ENCODE measurements at regions not wholly inside any gene's neighbourhood (a gene's known extent, or its start where the extent isn't known, plus 50 kb on each side); places are given as distances from the start of the nearest gene placed in this dataset.

DNA sequence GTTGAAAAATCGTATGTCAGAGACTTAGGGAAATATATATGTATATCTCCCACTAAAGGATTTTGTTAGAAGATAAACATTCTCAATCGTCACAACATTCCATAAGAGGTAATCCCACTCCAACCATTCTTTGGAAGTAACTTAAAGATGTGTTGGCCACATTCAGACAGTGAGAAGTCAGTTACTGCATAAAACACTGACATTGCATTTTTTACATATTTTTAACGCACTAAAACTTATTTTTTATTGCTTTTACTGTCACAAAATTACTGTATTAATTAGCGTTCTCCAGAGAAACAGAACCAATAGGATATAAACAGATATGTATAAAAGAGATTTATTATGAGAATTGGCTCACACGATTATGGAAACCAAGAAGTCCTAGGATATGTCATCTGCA, 74.3 kb upstream of the VGLL2 start:
- H3K9me3 ChIP-seq = no peaks in the 10 kb centered on the region
- no peak for DNase-seq
- TF ChIP-seq EP300 (IDR thresholded peaks at IDR 0.05) (no peak), POLR2AphosphoS5 (IDR thresholded peaks at IDR 0.05) (no peak), POLR2A (IDR thresholded peaks at IDR 0.05) (no peak)
- TF ChIP-seq, protein P1, sequence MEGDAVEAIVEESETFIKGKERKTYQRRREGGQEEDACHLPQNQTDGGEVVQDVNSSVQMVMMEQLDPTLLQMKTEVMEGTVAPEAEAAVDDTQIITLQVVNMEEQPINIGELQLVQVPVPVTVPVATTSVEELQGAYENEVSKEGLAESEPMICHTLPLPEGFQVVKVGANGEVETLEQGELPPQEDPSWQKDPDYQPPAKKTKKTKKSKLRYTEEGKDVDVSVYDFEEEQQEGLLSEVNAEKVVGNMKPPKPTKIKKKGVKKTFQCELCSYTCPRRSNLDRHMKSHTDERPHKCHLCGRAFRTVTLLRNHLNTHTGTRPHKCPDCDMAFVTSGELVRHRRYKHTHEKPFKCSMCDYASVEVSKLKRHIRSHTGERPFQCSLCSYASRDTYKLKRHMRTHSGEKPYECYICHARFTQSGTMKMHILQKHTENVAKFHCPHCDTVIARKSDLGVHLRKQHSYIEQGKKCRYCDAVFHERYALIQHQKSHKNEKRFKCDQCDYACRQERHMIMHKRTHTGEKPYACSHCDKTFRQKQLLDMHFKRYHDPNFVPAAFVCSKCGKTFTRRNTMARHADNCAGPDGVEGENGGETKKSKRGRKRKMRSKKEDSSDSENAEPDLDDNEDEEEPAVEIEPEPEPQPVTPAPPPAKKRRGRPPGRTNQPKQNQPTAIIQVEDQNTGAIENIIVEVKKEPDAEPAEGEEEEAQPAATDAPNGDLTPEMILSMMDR (IDR thresholded peaks at IDR 0.05) = no peak
- H3K4me1 ChIP-seq = no peaks in the 10 kb centered on the region
- no peak overlapping the region for H3K4me3 ChIP-seq
- 74 to 78% methylated on average over 5 of the region's 5 CpGs for WGBS, 2 donors
- no peak for ATAC-seq (ENCODE audit: low FRiP score in 2 of 2)
- no peaks in the 10 kb centered on the region for H3K36me3 ChIP-seq
- H3K27ac ChIP-seq = no peak overlapping the region
- H3K27me3 ChIP-seq = no peaks in the 10 kb centered on the region

DNA sequence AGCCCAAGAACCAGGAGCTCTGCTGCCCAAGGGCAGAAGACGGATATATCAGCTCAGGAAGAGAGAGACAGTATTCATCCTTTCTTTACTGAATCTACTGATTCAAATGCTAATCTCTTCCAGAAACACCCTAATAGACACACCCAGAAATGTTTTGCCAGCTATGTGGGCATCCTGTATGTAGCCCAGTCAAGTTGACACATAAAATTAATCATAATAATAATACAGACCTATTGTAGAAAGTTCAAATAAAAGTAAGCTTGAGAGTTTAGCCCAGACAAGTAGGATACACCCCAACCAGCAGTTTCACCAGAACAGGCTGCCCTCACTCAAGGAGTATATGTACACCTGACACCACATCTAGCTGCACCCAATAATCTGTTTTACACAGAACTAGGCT, 73.9 kb upstream of the VGLL2 start:
- ATAC-seq (ENCODE audit: low FRiP score in 2 of 2) (no peak), DNase-seq (no peak)
- Histone ChIP-seq H3K4me3 (no peak overlapping the region), H3K4me1 (no peaks in the 10 kb centered on the region), H3K27ac (no peak overlapping the region), H3K27me3 (no peaks in the 10 kb centered on the region), H3K36me3 (no peaks in the 10 kb centered on the region), H3K9me3 (no peaks in the 10 kb centered on the region)
- TF ChIP-seq POLR2AphosphoS5 (IDR thresholded peaks at IDR 0.05) = no peak
- TF ChIP-seq EP300 (IDR thresholded peaks at IDR 0.05) = no peak
- no peak for TF ChIP-seq POLR2A (IDR thresholded peaks at IDR 0.05)
- TF ChIP-seq, protein P1 (IDR thresholded peaks at IDR 0.05) = no peak
- 93 to 97% methylated on average over 1 of the region's 1 CpG for WGBS, 2 donors

DNA sequence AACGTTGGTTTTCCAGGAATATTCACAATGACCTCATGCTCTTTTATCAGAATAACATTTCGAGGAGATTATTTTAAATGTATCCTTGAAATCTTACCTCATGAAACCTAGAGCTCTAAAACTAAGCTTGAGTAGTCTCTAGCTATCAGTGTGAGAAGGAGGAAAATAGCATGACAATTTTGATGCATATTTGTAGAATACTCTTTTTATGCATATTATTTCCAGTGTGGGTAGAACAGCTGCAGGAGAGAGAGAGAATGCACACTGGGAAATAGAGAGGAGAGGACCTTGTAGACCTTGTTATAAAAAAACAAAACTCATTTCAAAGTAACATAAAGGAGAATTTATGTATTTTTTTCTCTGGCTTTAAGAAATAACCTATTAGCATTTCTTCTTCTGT, 71.1 kb upstream of the VGLL2 start:
- ATAC-seq (ENCODE audit: low FRiP score in 2 of 2) (no peak), DNase-seq (no peak)
- H3K27ac ChIP-seq = no peak overlapping the region
- no peaks in the 10 kb centered on the region for H3K9me3 ChIP-seq
- H3K36me3 ChIP-seq = no peaks in the 10 kb centered on the region
- H3K27me3 ChIP-seq = no peaks in the 10 kb centered on the region
- 59 to 67% methylated on average over 2 of the region's 2 CpGs for WGBS, 2 donors
- H3K4me1 ChIP-seq = no peaks in the 10 kb centered on the region
- no peak overlapping the region for H3K4me3 ChIP-seq
- TF ChIP-seq POLR2A (IDR thresholded peaks at IDR 0.05) (no peak), POLR2AphosphoS5 (IDR thresholded peaks at IDR 0.05) (no peak), EP300 (IDR thresholded peaks at IDR 0.05) (no peak)
- TF ChIP-seq, protein P1 (IDR thresholded peaks at IDR 0.05) = no peak

DNA sequence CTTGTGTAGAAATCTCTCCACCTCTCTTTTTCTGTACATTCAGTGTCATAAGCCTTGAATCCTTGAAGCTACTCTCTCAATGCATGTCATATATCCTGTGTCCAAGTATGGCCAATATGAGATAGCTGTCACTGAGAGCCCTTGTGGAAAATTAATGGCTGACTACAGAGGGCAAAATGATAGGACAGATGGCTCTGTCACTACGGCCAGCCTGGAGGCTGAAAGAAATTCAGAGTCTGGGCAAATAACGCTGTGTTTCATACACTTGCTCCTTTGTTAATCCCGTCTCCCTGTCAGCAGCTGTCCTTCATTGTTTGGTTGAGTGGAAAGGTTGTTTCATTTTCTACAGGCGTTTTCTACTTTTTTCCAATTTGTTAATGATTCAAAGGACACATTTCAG, 70.4 kb upstream of the VGLL2 start:
- no peak for ATAC-seq (ENCODE audit: low FRiP score in 2 of 2)
- Histone ChIP-seq H3K9me3 (no peaks in the 10 kb centered on the region), H3K4me1 (no peaks in the 10 kb centered on the region), H3K36me3 (no peaks in the 10 kb centered on the region), H3K4me3 (no peak overlapping the region), H3K27me3 (no peaks in the 10 kb centered on the region), H3K27ac (no peak overlapping the region)
- TF ChIP-seq EP300 (IDR thresholded peaks at IDR 0.05) (no peak), POLR2AphosphoS5 (IDR thresholded peaks at IDR 0.05) (no peak), POLR2A (IDR thresholded peaks at IDR 0.05) (no peak)
- TF ChIP-seq, protein P1 (IDR thresholded peaks at IDR 0.05) = no peak
- no peak for DNase-seq
- 52 to 59% methylated on average over 4 of the region's 4 CpGs for WGBS, 2 donors

DNA sequence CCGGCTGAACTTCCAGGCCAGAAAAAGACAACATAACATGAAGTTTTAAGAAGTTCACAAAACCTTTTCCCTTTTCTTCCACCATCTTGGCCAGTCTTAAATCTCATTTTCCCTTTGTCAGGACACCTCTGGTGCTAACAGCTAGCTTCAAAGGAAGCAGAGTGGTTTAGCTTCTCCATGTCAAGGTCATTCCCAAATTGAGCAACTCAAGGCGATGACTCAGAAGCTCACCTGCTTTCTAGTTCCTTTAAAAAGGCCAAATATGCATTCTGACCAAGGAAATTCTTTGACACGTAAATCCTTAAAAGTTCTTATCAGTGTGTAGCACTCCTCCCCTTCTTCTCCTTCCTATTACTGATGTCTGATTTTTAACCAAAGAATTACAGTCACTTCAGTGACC, 69.6 kb upstream of the VGLL2 start:
- DNase-seq (no peak), ATAC-seq (ENCODE audit: low FRiP score in 2 of 2) (no peak)
- Histone ChIP-seq H3K4me3 (no peak overlapping the region), H3K36me3 (no peaks in the 10 kb centered on the region), H3K27ac (no peak overlapping the region), H3K27me3 (no peaks in the 10 kb centered on the region), H3K4me1 (no peaks in the 10 kb centered on the region), H3K9me3 (no peaks in the 10 kb centered on the region)
- TF ChIP-seq POLR2A (IDR thresholded peaks at IDR 0.05) = no peak
- TF ChIP-seq, protein P1 (IDR thresholded peaks at IDR 0.05) = no peak
- TF ChIP-seq POLR2AphosphoS5 (IDR thresholded peaks at IDR 0.05) = no peak
- TF ChIP-seq EP300 (IDR thresholded peaks at IDR 0.05) = no peak
- WGBS, 2 donors = 57 to 61% methylated on average over 3 of the region's 3 CpGs

All from upper lobe of left lung (tissue), 6 donors.